SK-N-SH treated with all-trans-retinoic acid at 6 μM for 48 hours (cell line): ENCODE measurements at regions not wholly inside any gene's neighbourhood (a gene's known extent, or its start where the extent isn't known, plus 50 kb on each side); places are given as distances from the start of the nearest gene placed in this dataset.
"Not testable (repeated sequence)": the region's sequence is repeated elsewhere in the genome, so short reads cannot be mapped to it uniquely, and the experiment has no call there.

ENCODE experiments used
- ATAC-seq: fragments of 200-7000 bp; cut with Tn5 transposase; 3 replicates; pipeline ENCODE4 v1.9.1; 2020; ENCODE audit warnings: mild to moderate bottlenecking, moderate library complexity
- ARNTL ChIP-seq: fragments of 450-650 bp; formaldehyde crosslinking; IDR thresholded peaks from 2 replicates; pipeline ENCODE4 v1.5.0; 2020; ENCODE audit warnings: low read depth, mild to moderate bottlenecking, moderate library complexity, borderline replicate concordance
- BACH2 ChIP-seq: fragments of 250-450 bp; sonication (Bioruptor Pico); IDR thresholded peaks from 2 replicates; pipeline ENCODE4 v1.9.0; 2021; ENCODE audit warnings: mild to moderate bottlenecking, borderline replicate concordance
- CSDC2 ChIP-seq: fragments of 250-450 bp; sonication (Bioruptor Pico); IDR thresholded peaks from 2 replicates; pipeline ENCODE4 v1.5.0; 2020; ENCODE audit warnings: mild to moderate bottlenecking, moderate library complexity
- CSRNP3 ChIP-seq: fragments of 250-450 bp; sonication (Bioruptor Pico); IDR thresholded peaks from 2 replicates; pipeline ENCODE4 v1.5.1; 2021; ENCODE audit warnings: mild to moderate bottlenecking, moderate library complexity
- ESRRG ChIP-seq: fragments of 250-450 bp; sonication (Bioruptor Pico); IDR thresholded peaks from 2 replicates; pipeline ENCODE4 v1.6.1; 2021; ENCODE audit warnings: mild to moderate bottlenecking
- GLIS3 ChIP-seq: fragments of 250-450 bp; sonication (Bioruptor Pico); IDR thresholded peaks from 2 replicates; pipeline ENCODE4 v1.5.0; 2020; ENCODE audit warnings: mild to moderate bottlenecking, moderate library complexity
- ISL1 ChIP-seq: fragments of 250-450 bp; sonication (Bioruptor Pico); IDR thresholded peaks from 2 replicates; pipeline ENCODE4 v2.1.2; 2022; ENCODE audit warnings: mild to moderate bottlenecking, moderate library complexity
- POU6F1 ChIP-seq: fragments of 250-450 bp; sonication (Bioruptor Pico); IDR thresholded peaks from 2 replicates; pipeline ENCODE4 v1.8.0; 2021; ENCODE audit warnings: low read depth, mild to moderate bottlenecking, moderate library complexity, borderline replicate concordance
- PPARA ChIP-seq: fragments of 250-450 bp; sonication (Bioruptor Pico); IDR thresholded peaks from 2 replicates; pipeline ENCODE4 v1.5.0; 2020; ENCODE audit warnings: mild to moderate bottlenecking, borderline replicate concordance
- RARB ChIP-seq: fragments of 250-450 bp; sonication (Bioruptor Pico); IDR thresholded peaks from 2 replicates; pipeline ENCODE4 v1.8.0; 2021; ENCODE audit warnings: mild to moderate bottlenecking, moderate library complexity
- SNAI2 ChIP-seq: fragments of 250-450 bp; sonication (Bioruptor Pico); IDR thresholded peaks from 2 replicates; pipeline ENCODE4 v1.5.0; 2020; ENCODE audit warnings: mild to moderate bottlenecking, moderate library complexity
- TOX ChIP-seq: fragments of 250-450 bp; sonication (Bioruptor Pico); IDR thresholded peaks from 2 replicates; pipeline ENCODE4 v1.8.0; 2021; ENCODE audit warnings: mild to moderate bottlenecking, moderate library complexity, borderline replicate concordance
- ZFP3 ChIP-seq: fragments of 250-450 bp; sonication (Bioruptor Pico); IDR thresholded peaks from 2 replicates; pipeline ENCODE4 v1.5.0; 2020; ENCODE audit warnings: mild to moderate bottlenecking, moderate library complexity
- ZFP30 ChIP-seq: fragments of 450-650 bp; formaldehyde crosslinking; IDR thresholded peaks from 2 replicates; pipeline ENCODE4 v1.5.0; 2022; ENCODE audit warnings: mild to moderate bottlenecking, moderate library complexity
- ZNF8 ChIP-seq: fragments of 450-650 bp; formaldehyde crosslinking; IDR thresholded peaks from 2 replicates; pipeline ENCODE4 v1.5.0; 2020; ENCODE audit warnings: mild to moderate bottlenecking, moderate library complexity
- TF ChIP-seq, protein P1 (sequence below): fragments of 250-450 bp; sonication (Bioruptor Pico); IDR thresholded peaks from 2 replicates; pipeline ENCODE4 v1.5.0; 2020; ENCODE audit warnings: mild to moderate bottlenecking, moderate library complexity
- TF ChIP-seq, protein P2 (sequence below): fragments of 250-450 bp; sonication (Bioruptor Pico); IDR thresholded peaks from 2 replicates; pipeline ENCODE4 v1.8.0; 2020; ENCODE audit warnings: mild to moderate bottlenecking, moderate library complexity, borderline replicate concordance
- TF ChIP-seq, protein P3 (sequence below): fragments of 250-450 bp; sonication (Bioruptor Pico); IDR thresholded peaks from 2 replicates; pipeline ENCODE4 v1.5.1; 2020; ENCODE audit warnings: low read depth, mild to moderate bottlenecking, moderate library complexity

- TF ChIP-seq RARB (CRISPR knock-in tag), result no peak
- no peak for ATAC-seq
Observed at GRCh38 chr6:16933532-16933931, 168.3 kb upstream of the STMND1 start.

GRCh38 chr6:16932920-16933319 is 168.9 kb upstream of the STMND1 start:
- ATAC-seq, result no peak
- TF ChIP-seq GLIS3 (CRISPR knock-in tag) (no peak), ZNF8 (CRISPR knock-in tag) (no peak), ZFP3 (CRISPR knock-in tag) (no peak), POU6F1 (CRISPR knock-in tag) (no peak), CSRNP3 (CRISPR knock-in tag) (no peak), CSDC2 (CRISPR knock-in tag) (no peak), ARNTL (CRISPR knock-in tag) (no peak), ISL1 (CRISPR knock-in tag) (no peak), TOX (CRISPR knock-in tag) (no peak), PPARA (CRISPR knock-in tag) (no peak), SNAI2 (CRISPR knock-in tag) (no peak), RARB (CRISPR knock-in tag) (no peak), ESRRG (no peak), BACH2 (CRISPR knock-in tag) (no peak)
- TF ChIP-seq, protein P1, sequence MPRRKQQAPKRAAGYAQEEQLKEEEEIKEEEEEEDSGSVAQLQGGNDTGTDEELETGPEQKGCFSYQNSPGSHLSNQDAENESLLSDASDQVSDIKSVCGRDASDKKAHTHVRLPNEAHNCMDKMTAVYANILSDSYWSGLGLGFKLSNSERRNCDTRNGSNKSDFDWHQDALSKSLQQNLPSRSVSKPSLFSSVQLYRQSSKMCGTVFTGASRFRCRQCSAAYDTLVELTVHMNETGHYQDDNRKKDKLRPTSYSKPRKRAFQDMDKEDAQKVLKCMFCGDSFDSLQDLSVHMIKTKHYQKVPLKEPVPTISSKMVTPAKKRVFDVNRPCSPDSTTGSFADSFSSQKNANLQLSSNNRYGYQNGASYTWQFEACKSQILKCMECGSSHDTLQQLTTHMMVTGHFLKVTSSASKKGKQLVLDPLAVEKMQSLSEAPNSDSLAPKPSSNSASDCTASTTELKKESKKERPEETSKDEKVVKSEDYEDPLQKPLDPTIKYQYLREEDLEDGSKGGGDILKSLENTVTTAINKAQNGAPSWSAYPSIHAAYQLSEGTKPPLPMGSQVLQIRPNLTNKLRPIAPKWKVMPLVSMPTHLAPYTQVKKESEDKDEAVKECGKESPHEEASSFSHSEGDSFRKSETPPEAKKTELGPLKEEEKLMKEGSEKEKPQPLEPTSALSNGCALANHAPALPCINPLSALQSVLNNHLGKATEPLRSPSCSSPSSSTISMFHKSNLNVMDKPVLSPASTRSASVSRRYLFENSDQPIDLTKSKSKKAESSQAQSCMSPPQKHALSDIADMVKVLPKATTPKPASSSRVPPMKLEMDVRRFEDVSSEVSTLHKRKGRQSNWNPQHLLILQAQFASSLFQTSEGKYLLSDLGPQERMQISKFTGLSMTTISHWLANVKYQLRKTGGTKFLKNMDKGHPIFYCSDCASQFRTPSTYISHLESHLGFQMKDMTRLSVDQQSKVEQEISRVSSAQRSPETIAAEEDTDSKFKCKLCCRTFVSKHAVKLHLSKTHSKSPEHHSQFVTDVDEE (CRISPR knock-in tag), result no peak
- TF ChIP-seq, protein P2, sequence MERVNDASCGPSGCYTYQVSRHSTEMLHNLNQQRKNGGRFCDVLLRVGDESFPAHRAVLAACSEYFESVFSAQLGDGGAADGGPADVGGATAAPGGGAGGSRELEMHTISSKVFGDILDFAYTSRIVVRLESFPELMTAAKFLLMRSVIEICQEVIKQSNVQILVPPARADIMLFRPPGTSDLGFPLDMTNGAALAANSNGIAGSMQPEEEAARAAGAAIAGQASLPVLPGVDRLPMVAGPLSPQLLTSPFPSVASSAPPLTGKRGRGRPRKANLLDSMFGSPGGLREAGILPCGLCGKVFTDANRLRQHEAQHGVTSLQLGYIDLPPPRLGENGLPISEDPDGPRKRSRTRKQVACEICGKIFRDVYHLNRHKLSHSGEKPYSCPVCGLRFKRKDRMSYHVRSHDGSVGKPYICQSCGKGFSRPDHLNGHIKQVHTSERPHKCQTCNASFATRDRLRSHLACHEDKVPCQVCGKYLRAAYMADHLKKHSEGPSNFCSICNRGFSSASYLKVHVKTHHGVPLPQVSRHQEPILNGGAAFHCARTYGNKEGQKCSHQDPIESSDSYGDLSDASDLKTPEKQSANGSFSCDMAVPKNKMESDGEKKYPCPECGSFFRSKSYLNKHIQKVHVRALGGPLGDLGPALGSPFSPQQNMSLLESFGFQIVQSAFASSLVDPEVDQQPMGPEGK (CRISPR knock-in tag), result no peak

DNA sequence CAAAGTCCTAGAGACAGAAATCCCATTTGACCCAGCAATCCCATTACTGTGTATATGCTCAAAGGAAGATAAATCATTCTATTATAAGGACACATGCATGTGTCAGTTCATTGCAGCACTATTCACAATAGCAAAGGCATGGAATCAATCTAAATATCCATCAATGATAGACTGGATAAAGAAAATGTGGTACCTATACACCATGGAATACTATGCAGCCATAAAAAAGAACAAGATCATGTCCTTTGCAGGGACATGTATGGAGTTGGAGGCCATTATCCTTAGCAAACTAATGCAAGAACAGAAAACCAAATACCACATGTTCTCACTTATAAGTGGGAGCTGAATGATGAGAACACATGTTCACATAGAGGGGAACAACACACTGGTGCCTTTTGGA is 169.8 kb upstream of the ATXN1 start:
- not testable (repeated sequence) for ATAC-seq

- no peak for ATAC-seq
- TF ChIP-seq ZNF8 (CRISPR knock-in tag) (no peak), SNAI2 (CRISPR knock-in tag) (no peak), ZFP30 (CRISPR knock-in tag) (no peak), CSRNP3 (CRISPR knock-in tag) (no peak), TOX (CRISPR knock-in tag) (no peak), RARB (CRISPR knock-in tag) (no peak), CSDC2 (CRISPR knock-in tag) (no peak)
- TF ChIP-seq, protein P3, sequence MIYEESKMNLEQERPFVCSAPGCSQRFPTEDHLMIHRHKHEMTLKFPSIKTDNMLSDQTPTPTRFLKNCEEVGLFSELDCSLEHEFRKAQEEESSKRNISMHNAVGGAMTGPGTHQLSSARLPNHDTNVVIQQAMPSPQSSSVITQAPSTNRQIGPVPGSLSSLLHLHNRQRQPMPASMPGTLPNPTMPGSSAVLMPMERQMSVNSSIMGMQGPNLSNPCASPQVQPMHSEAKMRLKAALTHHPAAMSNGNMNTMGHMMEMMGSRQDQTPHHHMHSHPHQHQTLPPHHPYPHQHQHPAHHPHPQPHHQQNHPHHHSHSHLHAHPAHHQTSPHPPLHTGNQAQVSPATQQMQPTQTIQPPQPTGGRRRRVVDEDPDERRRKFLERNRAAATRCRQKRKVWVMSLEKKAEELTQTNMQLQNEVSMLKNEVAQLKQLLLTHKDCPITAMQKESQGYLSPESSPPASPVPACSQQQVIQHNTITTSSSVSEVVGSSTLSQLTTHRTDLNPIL, result no peak
Observed at GRCh38 chr6:16930432-16930831, 169.2 kb upstream of the ATXN1 start.
